Mammary epithelial cell (primary cell): ENCODE measurements at regions not wholly inside any gene's neighbourhood (a gene's known extent, or its start where the extent isn't known, plus 50 kb on each side); places are given as distances from the start of the nearest gene placed in this dataset.

Source experiments
- CTCF ChIP-seq, 2 donors: IDR thresholded peaks in 1 of 2; conservative IDR thresholded peaks in 1 of 2; 2 replicates each; pipeline ENCODE4 v1.5.1; 2011 to 2012; ENCODE audit warnings: inconsistent platforms in 2 of 2, low read length in 2 of 2, mild to moderate bottlenecking in 2 of 2, control low read depth in 1 of 2, low read depth in 1 of 2; ENCODE audit not compliant: insufficient read depth in 1 of 2; ENCODE audit errors: extremely low read depth in 1 of 2
- EZH2 ChIP-seq: IDR thresholded peaks from 2 replicates; pipeline ENCODE4 v1.6.1; 2012; ENCODE audit warnings: low read length, inconsistent platforms, borderline replicate concordance

- TF ChIP-seq CTCF (conservative IDR thresholded peaks at IDR 0.05 in 1 of 2, IDR thresholded peaks at IDR 0.05 in 1 of 2; ENCODE audit: extremely low read depth in 1 of 2, insufficient read depth in 1 of 2, low read depth in 1 of 2, low read length in 2 of 2) (no peak), EZH2 (no peak)
Measured at GRCh38 chr5:38112938-38113337, 145.4 kb upstream of the EGFLAM start.
